HFF-Myc (cell line): ENCODE measurements at regions not wholly inside any gene's neighbourhood (a gene's known extent, or its start where the extent isn't known, plus 50 kb on each side); places are given as distances from the start of the nearest gene placed in this dataset.

Experiments
- DNase-seq: peaks from one replicate; pipeline ENCODE4 v3.0.0-alpha.2; 2011; ENCODE audit warnings: low read depth; ENCODE audit errors: extremely low read depth
- H3K4me3 ChIP-seq: replicated peaks from 2 replicates; pipeline ENCODE4 v1.5.1; 2011; ENCODE audit warnings: low read depth, mild to moderate bottlenecking, control low read depth, low read length
- TF ChIP-seq, protein P1 (sequence below): IDR thresholded peaks from 2 replicates; pipeline ENCODE4 v1.5.1; 2012; ENCODE audit warnings: mild to moderate bottlenecking, low read depth, low read length, control low read depth; ENCODE audit errors: missing control alignments

- no peak overlapping the region for H3K4me3 ChIP-seq
- TF ChIP-seq, protein P1, sequence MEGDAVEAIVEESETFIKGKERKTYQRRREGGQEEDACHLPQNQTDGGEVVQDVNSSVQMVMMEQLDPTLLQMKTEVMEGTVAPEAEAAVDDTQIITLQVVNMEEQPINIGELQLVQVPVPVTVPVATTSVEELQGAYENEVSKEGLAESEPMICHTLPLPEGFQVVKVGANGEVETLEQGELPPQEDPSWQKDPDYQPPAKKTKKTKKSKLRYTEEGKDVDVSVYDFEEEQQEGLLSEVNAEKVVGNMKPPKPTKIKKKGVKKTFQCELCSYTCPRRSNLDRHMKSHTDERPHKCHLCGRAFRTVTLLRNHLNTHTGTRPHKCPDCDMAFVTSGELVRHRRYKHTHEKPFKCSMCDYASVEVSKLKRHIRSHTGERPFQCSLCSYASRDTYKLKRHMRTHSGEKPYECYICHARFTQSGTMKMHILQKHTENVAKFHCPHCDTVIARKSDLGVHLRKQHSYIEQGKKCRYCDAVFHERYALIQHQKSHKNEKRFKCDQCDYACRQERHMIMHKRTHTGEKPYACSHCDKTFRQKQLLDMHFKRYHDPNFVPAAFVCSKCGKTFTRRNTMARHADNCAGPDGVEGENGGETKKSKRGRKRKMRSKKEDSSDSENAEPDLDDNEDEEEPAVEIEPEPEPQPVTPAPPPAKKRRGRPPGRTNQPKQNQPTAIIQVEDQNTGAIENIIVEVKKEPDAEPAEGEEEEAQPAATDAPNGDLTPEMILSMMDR, result no peak
- DNase-seq, result no peak
These were observed 459.4 kb upstream of the HNRNPA3 start for GRCh38 chr2:176753205-176753604.

DNA sequence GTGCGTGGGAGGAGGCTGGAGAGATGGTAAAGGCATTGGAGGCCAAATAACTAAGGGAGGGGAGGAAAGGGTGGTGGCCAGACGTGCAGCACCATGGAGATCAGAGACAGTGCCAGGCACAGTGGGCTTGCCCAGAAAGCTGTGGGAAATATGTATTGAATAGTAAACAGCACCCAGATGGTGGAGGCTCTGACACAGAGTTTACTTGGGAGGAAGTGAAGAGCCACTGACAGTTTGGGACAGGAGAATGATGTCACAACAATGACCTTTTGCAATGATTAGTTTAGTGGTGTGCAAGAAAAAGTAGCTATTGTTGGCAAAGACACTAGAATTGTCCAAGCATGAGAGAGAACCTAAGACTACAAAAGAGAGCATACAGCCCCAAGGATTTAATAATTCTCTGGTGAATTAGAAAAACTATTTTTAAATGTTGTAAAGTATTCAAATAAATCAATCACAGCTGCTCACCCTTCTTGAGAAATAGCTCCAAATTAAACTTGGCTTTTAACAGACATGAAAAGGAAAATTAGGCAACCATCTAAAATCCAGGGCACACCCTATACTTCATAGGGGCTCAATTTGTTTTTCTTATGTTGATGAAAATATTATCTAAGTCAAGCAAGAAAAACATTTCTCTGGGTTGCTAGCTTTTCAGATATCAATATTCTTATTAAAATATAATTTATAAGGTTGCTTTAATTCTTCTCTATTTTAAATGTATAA lies 458.7 kb upstream of the HNRNPA3 start:
- TF ChIP-seq, protein P1, result no peak
- H3K4me3 ChIP-seq, result no peak overlapping the region
- DNase-seq, result no peak

DNA sequence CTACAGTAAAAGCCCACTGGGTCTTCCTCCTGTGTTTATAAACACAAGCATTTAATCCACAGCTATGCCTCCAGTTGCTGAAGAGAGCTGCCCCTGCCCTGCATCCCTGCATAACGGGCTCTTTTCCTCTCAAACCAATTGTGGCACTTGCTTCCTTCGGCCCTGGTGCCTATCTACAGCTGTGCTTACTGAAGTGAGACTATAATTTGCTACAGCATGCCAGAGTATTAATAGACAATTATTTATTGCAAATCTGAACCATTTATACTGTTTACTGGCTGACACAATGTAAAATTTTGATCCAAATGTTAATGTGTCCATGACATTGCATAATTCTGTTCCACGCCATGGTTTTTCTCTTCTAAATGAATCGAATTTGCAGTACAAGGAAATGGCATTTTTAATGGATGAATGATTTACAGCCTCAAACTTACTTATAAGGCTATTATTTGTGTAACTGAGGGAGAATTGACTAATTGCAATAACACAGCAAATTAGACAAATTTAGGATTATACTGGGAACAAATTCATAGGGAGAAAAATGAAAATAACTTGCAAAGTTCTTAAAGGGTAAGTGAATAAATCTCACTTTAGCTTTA lies 457.0 kb upstream of the HNRNPA3 start:
- H3K4me3 ChIP-seq, result no peak overlapping the region
- DNase-seq, result no peak
- TF ChIP-seq, protein P1, result no peak

DNA sequence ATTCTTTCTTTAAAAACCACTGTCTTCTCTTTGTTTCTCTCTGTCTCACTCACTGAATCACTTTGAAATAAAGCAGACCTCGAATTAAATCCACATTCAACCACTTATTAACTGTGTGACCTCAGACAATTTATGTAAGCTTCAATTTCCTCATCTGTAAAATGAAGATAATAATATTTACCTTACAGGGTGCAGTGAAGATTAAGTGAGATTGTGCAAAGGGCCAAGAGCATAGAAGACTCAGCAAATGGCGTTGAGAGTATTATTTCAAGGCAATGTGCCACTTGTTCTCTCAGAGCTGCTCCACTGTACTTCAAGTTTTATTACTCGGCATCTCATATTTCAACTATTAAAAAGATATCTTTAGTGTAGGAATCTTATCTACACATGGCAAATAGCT lies 454.2 kb upstream of the HNRNPA3 start:
- no peak overlapping the region for H3K4me3 ChIP-seq
- TF ChIP-seq, protein P1, result no peak
- no peak for DNase-seq

GRCh38 chr2:176760439-176760838 lies 452.2 kb upstream of the HNRNPA3 start:
- no peak for DNase-seq
- TF ChIP-seq, protein P1, result no peak
- no peak overlapping the region for H3K4me3 ChIP-seq

- TF ChIP-seq, protein P1, result no peak
- H3K4me3 ChIP-seq, result no peak overlapping the region
- no peak for DNase-seq
These were observed 449.5 kb upstream of the HNRNPA3 start for GRCh38 chr2:176763130-176763529.

GRCh38 chr2:176763851-176764404 lies 448.7 kb upstream of the HNRNPA3 start:
- DNase-seq, result no peak
- no peak overlapping the region for H3K4me3 ChIP-seq

More at GRCh38 chr2:176763851-176764404, 448.7 kb upstream of the HNRNPA3 start:
- TF ChIP-seq, protein P1, result no peak
